GM23338 (cell line): ENCODE measurements at regions not wholly inside any gene's neighbourhood (a gene's known extent, or its start where the extent isn't known, plus 50 kb on each side); places are given as distances from the start of the nearest gene placed in this dataset.

ENCODE experiments used
- ATAC-seq: fragments of 200-7000 bp; cut with Tn5 transposase; 3 replicates; pipeline ENCODE4 v1.9.1; 2020
- DNase-seq: peaks from one replicate; pipeline ENCODE4 v3.0.0-alpha.2; 2015; ENCODE audit warnings: low spot score
- H2AFZ ChIP-seq: fragments of 200-600 bp; sonication (generic); 2 replicates; pipeline ENCODE4 v1.8.0; 2016; ENCODE audit warnings: antibody characterized with exemption, mild to moderate bottlenecking, moderate library complexity
- H3F3A ChIP-seq: fragments of 200-600 bp; sonication (generic); replicated peaks from 2 replicates; pipeline ENCODE4 v1.8.0; 2017; ENCODE audit warnings: antibody characterized with exemption, mixed run types, low read depth
- H3K27ac ChIP-seq: fragments of 200-600 bp; sonication (generic); 2 replicates; pipeline ENCODE4 v1.6.1; 2016; ENCODE audit warnings: low read depth
- H3K27me3 ChIP-seq: fragments of 200-600 bp; sonication (generic); 2 replicates; pipeline ENCODE4 v1.8.0; 2016; ENCODE audit warnings: mild to moderate bottlenecking, mixed run types, moderate library complexity; ENCODE audit not compliant: insufficient read depth
- H3K36me3 ChIP-seq: fragments of 200-600 bp; sonication (generic); 2 replicates; pipeline ENCODE4 v1.8.0; 2016; ENCODE audit warnings: mild to moderate bottlenecking; ENCODE audit not compliant: insufficient read depth
- H3K4me1 ChIP-seq: fragments of 200-600 bp; sonication (generic); 2 replicates; pipeline ENCODE4 v1.8.0; 2016; ENCODE audit warnings: mild to moderate bottlenecking, moderate library complexity; ENCODE audit not compliant: insufficient read depth
- H3K4me2 ChIP-seq: fragments of 200-600 bp; sonication (generic); 2 replicates; pipeline ENCODE4 v1.7.1; 2017; ENCODE audit warnings: mixed run types
- H3K4me3 ChIP-seq: fragments of 200-600 bp; sonication (generic); 2 replicates; pipeline ENCODE4 v1.6.1; 2016; ENCODE audit warnings: mixed run types
- H3K79me2 ChIP-seq: fragments of 200-600 bp; sonication (generic); replicated peaks from 2 replicates; pipeline ENCODE4 v1.8.0; 2017; ENCODE audit warnings: mild to moderate bottlenecking; ENCODE audit not compliant: insufficient read depth
- H3K9me2 ChIP-seq: fragments of 200-600 bp; sonication (generic); 2 replicates; pipeline ENCODE4 v1.8.0; 2017; ENCODE audit not compliant: insufficient read depth
- H4K20me1 ChIP-seq: fragments of 200-600 bp; sonication (generic); replicated peaks from 2 replicates; pipeline ENCODE4 v1.8.0; 2017; ENCODE audit warnings: mild to moderate bottlenecking; ENCODE audit not compliant: insufficient read depth
- H3K27ac Mint-ChIP-seq: 2 replicates; pipeline ENCODE4 v1.8.0; 2020; ENCODE audit warnings: inconsistent platforms, mild to moderate bottlenecking, moderate library complexity, mixed read lengths
- H3K27me3 Mint-ChIP-seq: 3 replicates; pipeline ENCODE4 v1.8.0; 2022; ENCODE audit warnings: low read depth, mild to moderate bottlenecking, moderate library complexity, mixed read lengths, inconsistent platforms; ENCODE audit not compliant: insufficient read depth, poor library complexity
- H3K36me3 Mint-ChIP-seq: 3 replicates; pipeline ENCODE4 v1.8.0; 2021; ENCODE audit warnings: low read depth, mild to moderate bottlenecking, inconsistent platforms, moderate library complexity, mixed read lengths
- H3K4me1 Mint-ChIP-seq: 3 replicates; pipeline ENCODE4 v1.8.0; 2020; ENCODE audit warnings: mild to moderate bottlenecking, inconsistent platforms, mixed read lengths
- H3K4me3 Mint-ChIP-seq: 3 replicates; pipeline ENCODE4 v1.8.0; 2021; ENCODE audit warnings: moderate library complexity, mild to moderate bottlenecking, inconsistent platforms, mixed read lengths
- H3K9me3 Mint-ChIP-seq: 3 replicates; pipeline ENCODE4 v1.8.0; 2020; ENCODE audit warnings: moderate library complexity, mild to moderate bottlenecking, inconsistent platforms, mixed read lengths
- EZH2phosphoT487 ChIP-seq: fragments of 200-600 bp; sonication (generic); IDR thresholded peaks from one replicate; pipeline ENCODE4 v1.8.1; 2018; ENCODE audit warnings: antibody characterized with exemption; ENCODE audit not compliant: unreplicated experiment
- JUNB ChIP-seq: IDR thresholded peaks from one replicate; pipeline ENCODE4 v1.6.1; 2016; ENCODE audit warnings: antibody characterized with exemption; ENCODE audit not compliant: unreplicated experiment
- NANOG ChIP-seq: IDR thresholded peaks from 2 replicates; pipeline ENCODE4 v1.6.1; 2016; ENCODE audit warnings: antibody characterized with exemption, borderline replicate concordance
- POLR2AphosphoS5 ChIP-seq: IDR thresholded peaks from 2 replicates; pipeline ENCODE4 v1.6.1; 2016; ENCODE audit warnings: antibody characterized with exemption, low read depth
- REST ChIP-seq: IDR thresholded peaks from one replicate; pipeline ENCODE4 v1.6.1; 2018; ENCODE audit warnings: antibody characterized with exemption; ENCODE audit not compliant: unreplicated experiment
- ZNF331 ChIP-seq: fragments of 250-450 bp; sonication (Bioruptor Pico); IDR thresholded peaks from 2 replicates; pipeline ENCODE4 v1.5.0; 2020; ENCODE audit warnings: low read depth, mild to moderate bottlenecking, moderate library complexity
- TF ChIP-seq, protein P1 (sequence below), 2 experiments: fragments of 200-600 bp in 1 of 2; sonication (generic) in 1 of 2; conservative IDR thresholded peaks; 2 replicates each; pipeline versions ENCODE4 v1.5.1 to v1.6.1; 2016 to 2017; ENCODE audit warnings: antibody characterized with exemption in 2 of 2, low read depth in 2 of 2, mild to moderate bottlenecking in 2 of 2, moderate library complexity in 1 of 2
- TF ChIP-seq, protein P2 (sequence below): IDR thresholded peaks from 2 replicates; pipeline ENCODE4 v1.6.1; 2016; ENCODE audit warnings: antibody characterized with exemption
- TF ChIP-seq, protein P3 (sequence below): fragments of 250-450 bp; sonication (Bioruptor Pico); IDR thresholded peaks from 2 replicates; pipeline ENCODE4 v1.5.0; 2020; ENCODE audit warnings: mild to moderate bottlenecking, moderate library complexity

GRCh38 chr9:12141422-12141821 lies 551.8 kb upstream of the TYRP1 start:
- no peaks in the 10 kb centered on the region for H3K27me3 Mint-ChIP-seq
- no peaks in the 10 kb centered on the region for H3K4me1 ChIP-seq
- no peak overlapping the region for H3K4me3 Mint-ChIP-seq
- no peak for ATAC-seq
- H3K27me3 ChIP-seq = no peaks in the 10 kb centered on the region
- H3K36me3 Mint-ChIP-seq = peaks cover 33% of the 10 kb centered on the region
- H3K79me2 ChIP-seq = no peaks in the 10 kb centered on the region
- H3K9me3 Mint-ChIP-seq = peaks cover 72% of the 10 kb centered on the region
- H3K4me2 ChIP-seq = no peak overlapping the region
- no peak for TF ChIP-seq POLR2AphosphoS5
- TF ChIP-seq NANOG = no peak
- TF ChIP-seq EZH2phosphoT487 = no peak
- no peak for TF ChIP-seq JUNB
- no peak for TF ChIP-seq REST
- TF ChIP-seq, protein P1, sequence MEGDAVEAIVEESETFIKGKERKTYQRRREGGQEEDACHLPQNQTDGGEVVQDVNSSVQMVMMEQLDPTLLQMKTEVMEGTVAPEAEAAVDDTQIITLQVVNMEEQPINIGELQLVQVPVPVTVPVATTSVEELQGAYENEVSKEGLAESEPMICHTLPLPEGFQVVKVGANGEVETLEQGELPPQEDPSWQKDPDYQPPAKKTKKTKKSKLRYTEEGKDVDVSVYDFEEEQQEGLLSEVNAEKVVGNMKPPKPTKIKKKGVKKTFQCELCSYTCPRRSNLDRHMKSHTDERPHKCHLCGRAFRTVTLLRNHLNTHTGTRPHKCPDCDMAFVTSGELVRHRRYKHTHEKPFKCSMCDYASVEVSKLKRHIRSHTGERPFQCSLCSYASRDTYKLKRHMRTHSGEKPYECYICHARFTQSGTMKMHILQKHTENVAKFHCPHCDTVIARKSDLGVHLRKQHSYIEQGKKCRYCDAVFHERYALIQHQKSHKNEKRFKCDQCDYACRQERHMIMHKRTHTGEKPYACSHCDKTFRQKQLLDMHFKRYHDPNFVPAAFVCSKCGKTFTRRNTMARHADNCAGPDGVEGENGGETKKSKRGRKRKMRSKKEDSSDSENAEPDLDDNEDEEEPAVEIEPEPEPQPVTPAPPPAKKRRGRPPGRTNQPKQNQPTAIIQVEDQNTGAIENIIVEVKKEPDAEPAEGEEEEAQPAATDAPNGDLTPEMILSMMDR (conservative IDR thresholded peaks at IDR 0.05; ENCODE audit: low read depth in 2 of 2) = no peak
- no peak for TF ChIP-seq ZNF331 (CRISPR knock-in tag)
- H4K20me1 ChIP-seq = no peaks in the 10 kb centered on the region
- no peak overlapping the region for H2AFZ ChIP-seq
- H3K36me3 ChIP-seq = peaks cover 25% of the 10 kb centered on the region
- H3K27ac Mint-ChIP-seq = no peak overlapping the region
- DNase-seq = peak; percentile 24
- H3K9me2 ChIP-seq = no peaks in the 10 kb centered on the region
- no peaks in the 10 kb centered on the region for H3K4me1 Mint-ChIP-seq
- no peak overlapping the region for H3K27ac ChIP-seq
- no peak overlapping the region for H3K4me3 ChIP-seq
- no peaks in the 10 kb centered on the region for H3F3A ChIP-seq

GRCh38 chr9:12155401-12156134 lies 537.6 kb upstream of the TYRP1 start:
- Mint-ChIP-seq H3K36me3 (no peaks in the 10 kb centered on the region), H3K27me3 (no peaks in the 10 kb centered on the region), H3K9me3 (no peaks in the 10 kb centered on the region), H3K4me3 (no peak overlapping the region), H3K4me1 (no peaks in the 10 kb centered on the region), H3K27ac (no peak overlapping the region)
- H3K9me2 ChIP-seq = no peaks in the 10 kb centered on the region
- no peak overlapping the region for H2AFZ ChIP-seq
- H3K27ac ChIP-seq = no peak overlapping the region
- no peak overlapping the region for H3K4me2 ChIP-seq
- ATAC-seq = no peak
- no peaks in the 10 kb centered on the region for H3F3A ChIP-seq
- H3K4me3 ChIP-seq = no peak overlapping the region
- H3K27me3 ChIP-seq = no peaks in the 10 kb centered on the region
- no peaks in the 10 kb centered on the region for H4K20me1 ChIP-seq
- no peaks in the 10 kb centered on the region for H3K36me3 ChIP-seq
- no peaks in the 10 kb centered on the region for H3K4me1 ChIP-seq
- DNase-seq = no peak
- H3K79me2 ChIP-seq = no peaks in the 10 kb centered on the region
- no peak for TF ChIP-seq EZH2phosphoT487
- TF ChIP-seq, protein P2, sequence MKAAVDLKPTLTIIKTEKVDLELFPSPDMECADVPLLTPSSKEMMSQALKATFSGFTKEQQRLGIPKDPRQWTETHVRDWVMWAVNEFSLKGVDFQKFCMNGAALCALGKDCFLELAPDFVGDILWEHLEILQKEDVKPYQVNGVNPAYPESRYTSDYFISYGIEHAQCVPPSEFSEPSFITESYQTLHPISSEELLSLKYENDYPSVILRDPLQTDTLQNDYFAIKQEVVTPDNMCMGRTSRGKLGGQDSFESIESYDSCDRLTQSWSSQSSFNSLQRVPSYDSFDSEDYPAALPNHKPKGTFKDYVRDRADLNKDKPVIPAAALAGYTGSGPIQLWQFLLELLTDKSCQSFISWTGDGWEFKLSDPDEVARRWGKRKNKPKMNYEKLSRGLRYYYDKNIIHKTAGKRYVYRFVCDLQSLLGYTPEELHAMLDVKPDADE = no peak
- TF ChIP-seq, protein P3, sequence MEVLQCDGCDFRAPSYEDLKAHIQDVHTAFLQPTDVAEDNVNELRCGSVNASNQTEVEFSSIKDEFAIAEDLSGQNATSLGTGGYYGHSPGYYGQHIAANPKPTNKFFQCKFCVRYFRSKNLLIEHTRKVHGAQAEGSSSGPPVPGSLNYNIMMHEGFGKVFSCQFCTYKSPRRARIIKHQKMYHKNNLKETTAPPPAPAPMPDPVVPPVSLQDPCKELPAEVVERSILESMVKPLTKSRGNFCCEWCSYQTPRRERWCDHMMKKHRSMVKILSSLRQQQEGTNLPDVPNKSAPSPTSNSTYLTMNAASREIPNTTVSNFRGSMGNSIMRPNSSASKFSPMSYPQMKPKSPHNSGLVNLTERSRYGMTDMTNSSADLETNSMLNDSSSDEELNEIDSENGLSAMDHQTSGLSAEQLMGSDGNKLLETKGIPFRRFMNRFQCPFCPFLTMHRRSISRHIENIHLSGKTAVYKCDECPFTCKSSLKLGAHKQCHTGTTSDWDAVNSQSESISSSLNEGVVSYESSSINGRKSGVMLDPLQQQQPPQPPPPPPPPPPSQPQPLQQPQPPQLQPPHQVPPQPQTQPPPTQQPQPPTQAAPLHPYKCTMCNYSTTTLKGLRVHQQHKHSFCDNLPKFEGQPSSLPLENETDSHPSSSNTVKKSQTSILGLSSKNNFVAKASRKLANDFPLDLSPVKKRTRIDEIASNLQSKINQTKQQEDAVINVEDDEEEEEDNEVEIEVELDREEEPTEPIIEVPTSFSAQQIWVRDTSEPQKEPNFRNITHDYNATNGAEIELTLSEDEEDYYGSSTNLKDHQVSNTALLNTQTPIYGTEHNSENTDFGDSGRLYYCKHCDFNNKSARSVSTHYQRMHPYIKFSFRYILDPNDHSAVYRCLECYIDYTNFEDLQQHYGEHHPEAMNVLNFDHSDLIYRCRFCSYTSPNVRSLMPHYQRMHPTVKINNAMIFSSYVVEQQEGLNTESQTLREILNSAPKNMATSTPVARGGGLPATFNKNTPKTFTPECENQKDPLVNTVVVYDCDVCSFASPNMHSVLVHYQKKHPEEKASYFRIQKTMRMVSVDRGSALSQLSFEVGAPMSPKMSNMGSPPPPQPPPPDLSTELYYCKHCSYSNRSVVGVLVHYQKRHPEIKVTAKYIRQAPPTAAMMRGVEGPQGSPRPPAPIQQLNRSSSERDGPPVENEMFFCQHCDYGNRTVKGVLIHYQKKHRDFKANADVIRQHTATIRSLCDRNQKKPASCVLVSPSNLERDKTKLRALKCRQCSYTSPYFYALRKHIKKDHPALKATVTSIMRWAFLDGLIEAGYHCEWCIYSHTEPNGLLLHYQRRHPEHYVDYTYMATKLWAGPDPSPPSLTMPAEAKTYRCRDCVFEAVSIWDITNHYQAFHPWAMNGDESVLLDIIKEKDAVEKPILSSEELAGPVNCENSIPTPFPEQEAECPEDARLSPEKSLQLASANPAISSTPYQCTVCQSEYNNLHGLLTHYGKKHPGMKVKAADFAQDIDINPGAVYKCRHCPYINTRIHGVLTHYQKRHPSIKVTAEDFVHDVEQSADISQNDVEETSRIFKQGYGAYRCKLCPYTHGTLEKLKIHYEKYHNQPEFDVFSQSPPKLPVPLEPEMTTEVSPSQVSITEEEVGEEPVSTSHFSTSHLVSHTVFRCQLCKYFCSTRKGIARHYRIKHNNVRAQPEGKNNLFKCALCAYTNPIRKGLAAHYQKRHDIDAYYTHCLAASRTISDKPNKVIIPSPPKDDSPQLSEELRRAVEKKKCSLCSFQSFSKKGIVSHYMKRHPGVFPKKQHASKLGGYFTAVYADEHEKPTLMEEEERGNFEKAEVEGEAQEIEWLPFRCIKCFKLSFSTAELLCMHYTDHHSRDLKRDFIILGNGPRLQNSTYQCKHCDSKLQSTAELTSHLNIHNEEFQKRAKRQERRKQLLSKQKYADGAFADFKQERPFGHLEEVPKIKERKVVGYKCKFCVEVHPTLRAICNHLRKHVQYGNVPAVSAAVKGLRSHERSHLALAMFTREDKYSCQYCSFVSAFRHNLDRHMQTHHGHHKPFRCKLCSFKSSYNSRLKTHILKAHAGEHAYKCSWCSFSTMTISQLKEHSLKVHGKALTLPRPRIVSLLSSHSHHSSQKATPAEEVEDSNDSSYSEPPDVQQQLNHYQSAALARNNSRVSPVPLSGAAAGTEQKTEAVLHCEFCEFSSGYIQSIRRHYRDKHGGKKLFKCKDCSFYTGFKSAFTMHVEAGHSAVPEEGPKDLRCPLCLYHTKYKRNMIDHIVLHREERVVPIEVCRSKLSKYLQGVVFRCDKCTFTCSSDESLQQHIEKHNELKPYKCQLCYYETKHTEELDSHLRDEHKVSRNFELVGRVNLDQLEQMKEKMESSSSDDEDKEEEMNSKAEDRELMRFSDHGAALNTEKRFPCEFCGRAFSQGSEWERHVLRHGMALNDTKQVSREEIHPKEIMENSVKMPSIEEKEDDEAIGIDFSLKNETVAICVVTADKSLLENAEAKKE (CRISPR knock-in tag) = no peak
- TF ChIP-seq ZNF331 (CRISPR knock-in tag) = no peak
